ENCODE measurements at regions not wholly inside any gene's neighbourhood (a gene's known extent, or its start where the extent isn't known, plus 50 kb on each side); places are given as distances from the start of the nearest gene placed in this dataset.

DNA sequence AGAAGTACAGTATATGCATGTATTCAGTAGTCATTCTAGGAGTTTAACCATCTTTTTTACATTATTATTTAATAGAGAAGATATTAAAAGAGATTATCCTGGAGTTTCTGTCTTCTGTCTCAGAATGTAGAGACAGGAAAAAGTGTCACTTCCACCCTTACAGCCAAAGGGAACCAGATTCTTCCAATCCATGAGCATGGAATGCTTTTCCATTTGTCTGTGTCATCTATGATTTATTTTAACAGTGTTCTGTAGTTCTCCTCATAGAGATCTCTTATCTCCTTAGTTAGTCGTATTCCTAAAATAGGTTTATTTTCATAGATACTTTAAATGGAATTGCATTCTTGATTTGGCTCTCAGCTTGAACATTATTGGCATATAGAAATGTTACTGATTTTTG lies 959.5 kb upstream of the PIK3C3 start:
- no peak overlapping the region for H3K27ac ChIP-seq (ENCODE audit: low read depth, low read length, poor library complexity, severe bottlenecking)
- H3K36me3 ChIP-seq (ENCODE audit: insufficient read depth, low read length), result no peaks in the 10 kb centered on the region
- H3K9me3 ChIP-seq (ENCODE audit: low read length), result no peaks in the 10 kb centered on the region
- H3K4me2 ChIP-seq (ENCODE audit: low read length), result no peak overlapping the region
- intact Hi-C loops (cut with micrococcal nuclease; ENCODE audit: unreplicated experiment), result no loop called here
- no peak overlapping the region for H3K4me3 ChIP-seq (ENCODE audit: low read depth, low read length, poor library complexity, severe bottlenecking)
- DNase-seq (ENCODE audit: low spot score), result no peak
- no TSS peak for BruUV-seq (replicated peaks)
- ChIA-PET CTCF (ENCODE audit: unreplicated experiment) (no interaction called here), POLR2A (no interaction called here)
- TF ChIP-seq CTCF (conservative IDR thresholded peaks at IDR 0.05; ENCODE audit: low read length) (no peak), EZH2phosphoT487 (IDR thresholded peaks at IDR 0.05; ENCODE audit: borderline replicate concordance, low read depth, low read length) (no peak)
- no peaks in the 10 kb centered on the region for H3K79me2 ChIP-seq (ENCODE audit: insufficient read depth, low read depth, low read length)
- H3K9me2 ChIP-seq (ENCODE audit: insufficient read depth, low read length), result no peaks in the 10 kb centered on the region
- H2AFZ ChIP-seq (ENCODE audit: low read length), result no peak overlapping the region
- H4K20me1 ChIP-seq (ENCODE audit: insufficient read depth, low read length), result no peaks in the 10 kb centered on the region
- no peaks in the 10 kb centered on the region for H3K4me1 ChIP-seq (ENCODE audit: insufficient read depth, low read length, poor library complexity, severe bottlenecking)

GRCh38 chr18:40993363-40993762 lies 961.7 kb upstream of the PIK3C3 start:
- H3K9me3 ChIP-seq (ENCODE audit: low read length), result no peaks in the 10 kb centered on the region
- H3K4me1 ChIP-seq (ENCODE audit: insufficient read depth, low read length, poor library complexity, severe bottlenecking), result no peaks in the 10 kb centered on the region
- ChIA-PET CTCF (ENCODE audit: unreplicated experiment) (no interaction called here), POLR2A (no interaction called here)
- no peak overlapping the region for H3K27ac ChIP-seq (ENCODE audit: low read depth, low read length, poor library complexity, severe bottlenecking)
- BruUV-seq (replicated peaks), result no TSS peak
- intact Hi-C loops (cut with micrococcal nuclease; ENCODE audit: unreplicated experiment), result no loop called here
- H3K9me2 ChIP-seq (ENCODE audit: insufficient read depth, low read length), result no peaks in the 10 kb centered on the region
- no peaks in the 10 kb centered on the region for H3K36me3 ChIP-seq (ENCODE audit: insufficient read depth, low read length)
- H3K79me2 ChIP-seq (ENCODE audit: insufficient read depth, low read depth, low read length), result no peaks in the 10 kb centered on the region
- H3K4me3 ChIP-seq (ENCODE audit: low read depth, low read length, poor library complexity, severe bottlenecking), result no peak overlapping the region
- H2AFZ ChIP-seq (ENCODE audit: low read length), result no peak overlapping the region
- H4K20me1 ChIP-seq (ENCODE audit: insufficient read depth, low read length), result no peaks in the 10 kb centered on the region
- DNase-seq (ENCODE audit: low spot score), result no peak
- no peak overlapping the region for H3K4me2 ChIP-seq (ENCODE audit: low read length)
- no peak for TF ChIP-seq CTCF (conservative IDR thresholded peaks at IDR 0.05; ENCODE audit: low read length)
- TF ChIP-seq EZH2phosphoT487 (IDR thresholded peaks at IDR 0.05; ENCODE audit: borderline replicate concordance, low read depth, low read length), result no peak

- Histone ChIP-seq H3K79me2 (ENCODE audit: insufficient read depth, low read depth, low read length) (no peaks in the 10 kb centered on the region), H4K20me1 (ENCODE audit: insufficient read depth, low read length) (no peaks in the 10 kb centered on the region), H3K9me2 (ENCODE audit: insufficient read depth, low read length) (no peaks in the 10 kb centered on the region), H3K36me3 (ENCODE audit: insufficient read depth, low read length) (no peaks in the 10 kb centered on the region), H3K4me3 (ENCODE audit: low read depth, low read length, poor library complexity, severe bottlenecking) (no peak overlapping the region), H3K4me2 (ENCODE audit: low read length) (no peak overlapping the region), H3K4me1 (ENCODE audit: insufficient read depth, low read length, poor library complexity, severe bottlenecking) (no peaks in the 10 kb centered on the region), H3K27ac (ENCODE audit: low read depth, low read length, poor library complexity, severe bottlenecking) (no peak overlapping the region), H2AFZ (ENCODE audit: low read length) (no peak overlapping the region), H3K9me3 (ENCODE audit: low read length) (no peaks in the 10 kb centered on the region)
- TF ChIP-seq EZH2phosphoT487 (IDR thresholded peaks at IDR 0.05; ENCODE audit: borderline replicate concordance, low read depth, low read length) (no peak), CTCF (conservative IDR thresholded peaks at IDR 0.05; ENCODE audit: low read length) (no peak)
- intact Hi-C loops (cut with micrococcal nuclease; ENCODE audit: unreplicated experiment), result no loop called here
- POLR2A ChIA-PET, result no interaction called here
- no TSS peak for BruUV-seq (replicated peaks)
- CTCF ChIA-PET (ENCODE audit: unreplicated experiment), result no interaction called here
- no peak for DNase-seq (ENCODE audit: low spot score)
Measured at GRCh38 chr18:40987581-40987980, 967.5 kb upstream of the PIK3C3 start.
